Posterior cingulate gyrus (tissue), 11 donors: ENCODE measurements at regions not wholly inside any gene's neighbourhood (a gene's known extent, or its start where the extent isn't known, plus 50 kb on each side); places are given as distances from the start of the nearest gene placed in this dataset.
"Not testable (repeated sequence)": the region's sequence is repeated elsewhere in the genome, so short reads cannot be mapped to it uniquely, and the experiment has no call there.

Source experiments
- DNase-seq, 10 donors: peaks; one replicate each; pipeline versions ENCODE4 v3.0.0 to v3.0.0-alpha.2; 2020 to 2021; ENCODE audit warnings: mixed read lengths in 3 of 10
- intact Hi-C: fragments of 100-400 bp; cut with DNase I; formaldehyde crosslinking; loops from one replicate; pipeline ENCODE4 v1.15.1; 2023

GRCh38 chr4:81796790-81797528 lies 325.3 kb upstream of the RASGEF1B start:
- intact Hi-C loops = no loop called here

DNA sequence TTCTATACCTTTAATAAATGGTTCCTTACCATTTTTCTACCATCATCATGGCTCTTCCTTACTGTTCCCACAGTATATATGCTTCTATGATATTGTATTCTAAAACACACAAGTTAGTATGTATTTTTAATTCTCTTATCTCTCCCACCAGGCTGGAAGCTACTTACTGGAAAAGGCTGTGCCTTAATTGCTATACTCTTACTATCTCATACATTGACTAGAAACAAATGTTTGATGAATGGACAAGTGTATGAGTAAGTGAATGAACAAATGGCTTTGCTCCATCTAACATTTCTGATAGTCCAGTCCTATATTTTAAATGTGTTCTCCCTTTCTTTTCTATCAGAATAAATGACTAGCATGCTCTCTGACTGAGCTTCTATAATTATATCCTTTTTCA lies 320.8 kb upstream of the RASGEF1B start:
- intact Hi-C loops = no loop called here
- DNase-seq = no peak

More at GRCh38 chr4:81796790-81797528, 325.3 kb upstream of the RASGEF1B start:
- no peak for DNase-seq

DNA sequence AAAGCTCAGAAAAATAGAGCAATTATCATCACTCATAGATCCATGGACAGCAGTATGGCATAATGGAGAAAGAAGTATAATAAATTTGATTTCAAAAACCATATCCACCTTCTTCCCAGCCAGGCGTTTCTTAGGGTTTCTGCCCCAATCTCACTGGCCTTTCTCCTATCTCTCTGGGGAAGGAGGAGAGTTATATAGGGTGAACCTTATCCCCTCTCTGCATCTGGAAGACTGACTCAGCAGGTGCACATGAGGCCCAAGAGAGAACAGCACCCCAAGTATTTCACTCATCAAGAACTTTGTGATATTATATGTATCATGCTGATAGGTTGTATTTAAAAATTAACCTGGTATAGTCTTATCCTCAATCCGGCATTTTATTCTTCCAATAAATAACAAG lies 318.8 kb upstream of the RASGEF1B start:
- intact Hi-C loops = no loop called here

GRCh38 chr4:81789741-81790399 lies 318.2 kb upstream of the RASGEF1B start:
- no peak for DNase-seq
- intact Hi-C loops = no loop called here

More for the DNA sequence above, 318.8 kb upstream of the RASGEF1B start:
- no peak for DNase-seq

- no peak for DNase-seq
- intact Hi-C loops = no loop called here
Observed at GRCh38 chr4:81789158-81789557, 317.5 kb upstream of the RASGEF1B start.

DNA sequence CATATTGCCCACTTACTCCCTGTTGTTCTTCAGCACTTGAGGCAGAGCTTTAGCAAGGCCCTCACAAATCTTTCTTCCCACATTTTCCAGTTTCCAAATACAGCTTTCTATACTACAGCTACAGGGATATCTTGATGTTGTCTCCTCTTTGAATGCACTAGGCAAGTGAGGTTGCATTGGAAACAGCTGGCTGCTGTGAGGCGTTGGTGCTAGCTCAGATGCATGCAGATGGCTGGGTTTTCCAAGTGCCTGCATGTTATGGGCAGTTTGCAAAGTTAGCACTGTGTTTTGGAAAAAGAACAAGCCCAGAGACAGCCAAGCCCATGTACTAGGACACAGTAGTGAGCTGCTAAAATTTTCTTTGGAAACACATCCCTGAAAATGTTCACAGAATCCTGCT lies 315.1 kb upstream of the RASGEF1B start:
- DNase-seq = peak in 7 of 10 donors; percentile 6 to 89 (median 14)
- intact Hi-C loops = no loop called here

DNA sequence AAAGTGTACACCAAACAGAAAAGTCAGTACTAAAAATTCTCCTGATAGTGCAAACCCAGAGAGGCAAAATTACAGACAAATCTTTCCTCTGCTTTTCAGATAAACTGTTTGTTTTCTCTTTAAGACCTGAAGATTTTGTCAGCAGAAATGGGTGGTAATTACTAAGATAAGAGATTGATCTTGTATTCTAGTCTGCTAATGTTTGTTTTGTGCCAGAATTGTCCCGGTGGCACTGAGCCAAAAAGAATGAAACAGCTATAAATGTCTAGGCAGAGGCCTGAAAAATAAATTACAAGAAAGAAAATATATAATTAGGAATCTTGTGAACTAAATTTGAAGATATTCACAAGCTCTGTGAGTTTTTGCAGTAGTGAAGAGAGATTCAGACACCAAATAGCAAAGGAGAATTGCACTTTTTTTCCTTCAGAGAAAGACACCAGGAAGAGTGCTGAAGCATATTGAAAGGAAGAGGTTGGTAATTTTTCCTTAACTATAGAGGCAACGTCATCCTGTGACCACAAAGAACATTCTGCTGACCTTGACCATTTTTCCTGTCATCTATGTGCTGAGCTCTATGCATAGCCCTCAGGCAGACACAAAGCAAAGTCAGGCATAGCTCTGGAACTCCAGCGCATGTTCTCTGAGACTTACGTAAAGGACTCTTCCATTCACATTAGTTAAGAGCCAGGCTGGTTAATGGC lies 314.5 kb upstream of the RASGEF1B start:
- peak in 1 of 10 donors; percentile 9 for DNase-seq

GRCh38 chr4:81785338-81785737 lies 313.6 kb upstream of the RASGEF1B start:
- no peak for DNase-seq
- intact Hi-C loops = no loop called here

More for the DNA sequence above, 314.5 kb upstream of the RASGEF1B start:
- intact Hi-C loops = no loop called here

DNA sequence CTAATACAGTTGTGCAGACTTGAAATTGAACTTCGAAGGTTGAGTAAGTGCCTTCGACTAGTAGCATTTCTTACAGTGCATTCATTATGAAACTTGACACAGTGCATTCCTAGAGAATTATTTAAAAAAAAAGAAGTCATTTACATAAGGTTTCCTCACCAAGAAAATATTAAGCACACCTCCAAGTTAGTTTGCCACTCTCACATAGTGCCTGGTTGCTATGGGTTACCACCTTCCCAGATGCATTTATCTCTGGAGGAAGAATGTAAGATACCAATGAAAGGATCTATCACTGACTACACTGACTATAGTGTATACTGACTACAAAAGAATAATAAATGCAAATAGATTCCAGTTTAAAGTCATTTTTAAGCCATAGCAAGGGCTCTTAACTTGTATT lies 311.9 kb upstream of the RASGEF1B start:
- no peak for DNase-seq
- intact Hi-C loops = no loop called here

GRCh38 chr4:81781799-81782198 lies 310.1 kb upstream of the RASGEF1B start:
- no peak for DNase-seq
- intact Hi-C loops = no loop called here

DNA sequence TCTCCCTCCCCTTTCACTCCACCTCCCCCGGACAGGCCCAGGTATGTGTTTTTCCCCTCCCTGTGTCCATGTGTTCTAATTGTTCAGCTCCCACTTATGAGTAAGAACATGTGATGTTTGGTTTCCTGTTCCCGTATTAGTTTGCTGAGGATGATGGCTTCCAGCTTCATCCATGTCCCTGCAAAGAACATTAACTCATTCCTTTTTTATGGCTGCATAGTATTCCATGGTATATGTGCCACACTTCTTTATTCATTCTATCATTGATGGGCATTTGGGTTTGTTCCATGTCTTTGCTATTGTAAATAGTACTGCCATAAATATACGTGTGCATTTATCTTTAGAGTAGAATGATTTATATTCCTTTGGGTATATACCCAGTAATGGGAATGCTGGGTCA lies 306.0 kb upstream of the RASGEF1B start:
- DNase-seq, intact Hi-C loops: not testable (repeated sequence)

GRCh38 chr4:81776794-81777193 lies 305.1 kb upstream of the RASGEF1B start:
- no peak for DNase-seq
- intact Hi-C loops = no loop called here

DNA sequence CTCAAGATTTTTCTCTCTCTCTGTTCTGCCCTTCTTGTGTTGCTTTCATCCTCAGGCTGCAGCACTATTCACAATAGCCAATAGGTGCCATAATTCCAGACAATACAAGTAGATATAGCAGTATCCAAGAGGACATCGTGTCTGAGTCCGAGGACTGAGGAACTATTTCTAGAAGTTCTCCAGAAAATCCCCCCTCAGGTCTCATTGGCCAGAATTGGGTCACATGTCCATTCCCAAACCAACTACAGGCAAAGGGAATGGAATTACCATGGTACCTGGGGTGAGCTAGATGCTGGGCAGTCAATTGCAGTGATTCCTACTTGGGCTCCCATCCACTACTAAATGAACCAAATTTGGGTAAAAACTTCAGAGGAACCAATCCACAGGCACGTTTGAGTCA lies 301.9 kb upstream of the RASGEF1B start:
- DNase-seq = no peak
- intact Hi-C loops = no loop called here

DNA sequence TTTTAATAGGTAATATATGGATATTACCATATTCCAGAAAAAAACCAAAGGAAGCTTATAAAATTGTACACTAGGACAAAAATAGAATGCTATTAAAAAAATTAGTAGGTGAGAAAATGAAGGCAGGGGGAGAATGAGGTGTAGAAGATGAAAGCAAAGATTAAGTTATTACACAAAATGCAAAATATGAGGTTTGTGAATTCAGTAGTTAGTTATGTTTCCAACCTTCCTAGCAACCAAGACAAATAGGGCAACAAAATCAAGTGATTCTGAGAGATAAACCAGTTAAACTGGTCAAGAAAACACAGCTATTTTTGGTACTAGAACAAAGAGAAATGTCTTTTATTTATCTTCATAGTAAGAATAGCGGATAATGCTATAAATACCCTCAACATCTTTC lies 300.0 kb upstream of the RASGEF1B start:
- intact Hi-C loops = no loop called here
- DNase-seq = no peak

GRCh38 chr4:81769244-81769643 lies 297.5 kb upstream of the RASGEF1B start:
- no peak for DNase-seq
- intact Hi-C loops = no loop called here

DNA sequence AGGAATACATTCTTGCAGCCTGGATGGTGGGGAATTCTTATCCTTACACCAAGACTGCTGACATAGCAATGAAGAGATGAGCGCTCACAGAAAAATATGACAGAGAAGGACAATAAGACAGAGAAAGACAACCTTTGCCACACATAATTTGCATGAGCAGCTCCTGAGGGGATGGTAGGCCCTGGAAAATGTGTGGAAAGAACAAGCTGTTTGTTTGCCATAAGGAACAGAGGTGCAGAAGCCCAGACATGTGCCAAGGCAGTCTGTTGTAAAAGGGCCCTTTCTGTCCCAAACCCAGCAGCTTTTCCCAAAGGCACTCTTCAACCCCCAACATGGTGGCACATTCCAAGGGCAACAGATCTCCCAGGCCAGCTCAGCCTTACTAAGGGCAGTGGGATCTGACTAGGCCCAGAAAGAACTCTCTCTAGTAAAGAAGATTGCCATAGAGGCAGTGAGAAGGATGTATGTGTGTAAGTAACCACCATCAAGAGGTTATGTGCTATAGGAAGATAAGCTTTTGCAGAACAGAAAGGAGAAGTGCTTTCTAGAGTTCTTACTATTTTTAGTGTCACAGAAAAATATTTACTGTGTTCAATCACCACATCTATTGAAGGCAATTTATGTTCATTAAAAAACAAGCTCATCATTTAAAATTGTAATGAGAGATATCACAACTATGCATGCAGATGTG lies 287.0 kb upstream of the RASGEF1B start:
- DNase-seq = no peak

GRCh38 chr4:81757691-81758090 lies 286.0 kb upstream of the RASGEF1B start:
- peak in 2 of 10 donors; percentile 13 to 16 for DNase-seq

More for the DNA sequence above, 287.0 kb upstream of the RASGEF1B start:
- intact Hi-C loops = no loop called here

DNA sequence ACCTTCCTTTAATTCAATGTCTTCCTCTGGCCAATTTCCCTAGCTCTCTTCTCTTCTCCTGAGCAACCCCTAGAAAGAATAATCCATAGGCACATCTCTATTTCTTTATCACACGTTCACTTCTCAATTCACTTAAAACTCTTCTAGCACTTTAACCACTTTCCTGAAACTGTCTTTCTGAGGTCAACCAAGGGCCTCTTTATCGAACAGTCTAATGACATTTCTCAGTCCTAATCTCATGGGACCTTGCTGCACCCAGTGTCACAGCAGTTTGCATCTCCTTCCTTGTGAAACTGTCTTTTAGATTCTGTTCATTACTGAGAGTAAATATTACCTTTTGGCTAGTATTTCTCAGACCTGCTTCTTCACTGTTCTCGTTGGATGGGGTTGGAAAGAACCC lies 285.3 kb upstream of the RASGEF1B start:
- DNase-seq = no peak
- intact Hi-C loops = no loop called here

More at GRCh38 chr4:81757691-81758090, 286.0 kb upstream of the RASGEF1B start:
- intact Hi-C loops = no loop called here

DNA sequence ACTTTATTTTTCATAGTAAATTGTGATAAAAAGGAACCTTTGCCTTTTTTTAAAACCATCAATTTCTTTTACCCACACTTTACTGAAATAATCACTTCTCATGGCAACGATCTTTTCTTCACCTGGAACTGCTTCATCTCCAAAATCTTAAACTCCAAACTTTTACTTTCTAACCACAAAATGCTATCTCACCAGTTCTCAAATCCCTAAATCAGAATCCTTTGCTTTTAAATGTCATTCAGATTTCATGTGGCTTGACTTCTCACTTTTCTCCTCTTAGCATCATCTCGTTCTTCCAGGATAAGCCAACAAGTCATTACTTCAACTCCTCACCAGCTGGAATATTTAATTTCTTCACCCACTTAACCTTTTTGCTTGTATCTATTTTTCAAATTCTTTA lies 284.3 kb upstream of the RASGEF1B start:
- intact Hi-C loops = no loop called here
- DNase-seq = no peak

DNA sequence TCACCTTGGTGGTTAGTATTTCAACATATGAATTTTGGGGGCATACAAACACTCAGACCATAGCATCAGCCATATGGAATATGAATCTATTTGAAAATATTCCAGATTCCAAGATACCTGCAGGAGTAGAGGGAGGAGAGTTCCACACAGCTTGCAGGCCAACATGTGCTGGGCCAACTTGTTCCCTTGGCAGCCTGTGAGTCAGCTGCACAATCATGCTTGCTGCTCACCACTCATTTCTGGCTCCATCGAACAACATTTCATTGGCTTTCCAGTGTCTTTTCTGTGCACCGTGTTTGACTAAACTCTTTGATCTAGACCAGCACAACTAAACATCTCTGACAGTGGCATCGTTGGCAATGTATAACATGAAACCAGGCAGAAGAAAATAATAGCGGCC lies 282.5 kb upstream of the RASGEF1B start:
- DNase-seq = peak in 4 of 10 donors; percentile 31 to 86 (median 55)

More for the DNA sequence above, 282.5 kb upstream of the RASGEF1B start:
- intact Hi-C loops = no loop called here
